Progenitor cell of endocrine pancreas (in vitro differentiated cells): ENCODE measurements at regions not wholly inside any gene's neighbourhood (a gene's known extent, or its start where the extent isn't known, plus 50 kb on each side); places are given as distances from the start of the nearest gene placed in this dataset.

ENCODE experiments used
- DNase-seq: peaks from one replicate; pipeline ENCODE4 v3.0.0; 2021; ENCODE audit warnings: low spot score; ENCODE audit not compliant: unreplicated experiment
- H3K27ac Mint-ChIP-seq: 2 replicates; pipeline ENCODE4 v1.8.0; 2021; ENCODE audit warnings: mild to moderate bottlenecking, moderate library complexity, mixed read lengths
- H3K27me3 Mint-ChIP-seq: 2 replicates; pipeline ENCODE4 v1.8.0; 2021; ENCODE audit warnings: mixed read lengths
- H3K36me3 Mint-ChIP-seq: 2 replicates; pipeline ENCODE4 v1.8.0; 2022; ENCODE audit warnings: mixed read lengths; ENCODE audit not compliant: insufficient read depth
- H3K4me1 Mint-ChIP-seq: 2 replicates; pipeline ENCODE4 v1.8.0; 2021; ENCODE audit warnings: low read depth, mixed read lengths
- H3K4me3 Mint-ChIP-seq: 2 replicates; pipeline ENCODE4 v1.8.0; 2021; ENCODE audit warnings: low read depth, mild to moderate bottlenecking, moderate library complexity, mixed read lengths
- H3K9me3 Mint-ChIP-seq: 2 replicates; pipeline ENCODE4 v1.8.0; 2021; ENCODE audit warnings: low read depth, mixed read lengths
- TF ChIP-seq, protein P1 (sequence below): fragments of 200-600 bp; sonication (generic); IDR thresholded peaks from one replicate; pipeline ENCODE4 v1.5.0; 2021; ENCODE audit warnings: antibody characterized with exemption, mild to moderate bottlenecking; ENCODE audit not compliant: unreplicated experiment

DNA sequence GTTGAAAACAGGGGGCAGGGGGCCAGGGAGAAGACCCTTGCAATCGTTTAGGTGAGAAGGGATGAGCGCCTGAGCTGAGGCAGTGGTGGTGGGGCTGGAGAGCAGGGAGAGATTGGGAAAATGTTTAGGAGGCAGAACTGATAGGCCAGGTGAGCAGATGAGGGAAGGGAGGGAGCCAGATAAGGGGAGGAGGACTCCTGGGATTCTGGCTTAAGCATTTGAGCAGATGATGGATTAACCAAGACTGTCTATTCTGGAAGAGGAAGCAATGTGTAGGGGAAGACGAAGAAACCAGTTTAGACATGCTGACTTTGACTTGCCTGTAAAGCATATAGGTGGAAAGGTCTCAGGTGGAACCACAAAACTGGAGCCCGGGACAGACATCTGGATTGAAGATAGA lies 49.9 kb upstream of the ASPRV1 start:
- Mint-ChIP-seq H3K36me3 (peaks cover 13% of the 10 kb centered on the region), H3K4me1 (peaks cover 9% of the 10 kb centered on the region), H3K4me3 (no peak overlapping the region), H3K9me3 (no peaks in the 10 kb centered on the region), H3K27me3 (no peaks in the 10 kb centered on the region), H3K27ac (peak overlapping the region; percentile 65)
- TF ChIP-seq, protein P1, sequence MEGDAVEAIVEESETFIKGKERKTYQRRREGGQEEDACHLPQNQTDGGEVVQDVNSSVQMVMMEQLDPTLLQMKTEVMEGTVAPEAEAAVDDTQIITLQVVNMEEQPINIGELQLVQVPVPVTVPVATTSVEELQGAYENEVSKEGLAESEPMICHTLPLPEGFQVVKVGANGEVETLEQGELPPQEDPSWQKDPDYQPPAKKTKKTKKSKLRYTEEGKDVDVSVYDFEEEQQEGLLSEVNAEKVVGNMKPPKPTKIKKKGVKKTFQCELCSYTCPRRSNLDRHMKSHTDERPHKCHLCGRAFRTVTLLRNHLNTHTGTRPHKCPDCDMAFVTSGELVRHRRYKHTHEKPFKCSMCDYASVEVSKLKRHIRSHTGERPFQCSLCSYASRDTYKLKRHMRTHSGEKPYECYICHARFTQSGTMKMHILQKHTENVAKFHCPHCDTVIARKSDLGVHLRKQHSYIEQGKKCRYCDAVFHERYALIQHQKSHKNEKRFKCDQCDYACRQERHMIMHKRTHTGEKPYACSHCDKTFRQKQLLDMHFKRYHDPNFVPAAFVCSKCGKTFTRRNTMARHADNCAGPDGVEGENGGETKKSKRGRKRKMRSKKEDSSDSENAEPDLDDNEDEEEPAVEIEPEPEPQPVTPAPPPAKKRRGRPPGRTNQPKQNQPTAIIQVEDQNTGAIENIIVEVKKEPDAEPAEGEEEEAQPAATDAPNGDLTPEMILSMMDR, result no peak
- DNase-seq, result no peak
